ENCODE measurements at regions not wholly inside any gene's neighbourhood (a gene's known extent, or its start where the extent isn't known, plus 50 kb on each side); places are given as distances from the start of the nearest gene placed in this dataset.

- TF ChIP-seq CTCF (IDR thresholded peaks at IDR 0.05), result no peak
- no peak for TF ChIP-seq EZH2 (IDR thresholded peaks at IDR 0.05)
Measured at GRCh38 chrX:81900522-81900921, 698.6 kb downstream of the SH3BGRL start.

Measured in neural progenitor cell (in vitro differentiated cells).